ENCODE measurements at regions not wholly inside any gene's neighbourhood (a gene's known extent, or its start where the extent isn't known, plus 50 kb on each side); places are given as distances from the start of the nearest gene placed in this dataset.

DNA sequence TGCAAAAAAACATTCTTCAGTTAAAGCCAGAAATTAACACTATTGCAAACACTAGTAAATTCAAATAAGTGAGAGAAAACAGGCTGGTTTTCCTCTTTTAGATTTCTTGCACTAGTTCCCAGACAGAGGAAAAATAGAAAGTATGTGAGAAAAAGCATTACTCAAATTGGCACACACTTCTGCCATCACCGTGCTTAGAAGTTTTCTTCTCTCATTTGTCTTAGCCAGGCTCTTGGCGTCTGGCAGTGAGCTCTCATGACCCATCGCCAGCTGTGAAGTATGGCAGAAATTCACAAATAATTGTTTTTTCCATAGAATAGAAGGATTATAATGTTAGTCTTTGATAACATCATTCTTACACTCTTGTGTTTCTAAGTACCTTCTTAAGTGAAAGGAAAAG is 515.9 kb downstream of the GBE1 start:
- no peaks in the 10 kb centered on the region for H3K36me3 ChIP-seq (ENCODE audit: control insufficient read depth in 4 of 4, insufficient read depth in 3 of 4, low read depth in 1 of 4, low read length in 3 of 4)
- no peak overlapping the region for H3K9ac ChIP-seq (ENCODE audit: low read depth in 1 of 2, low read length in 2 of 2)
- TF ChIP-seq ATF3 (IDR thresholded peaks at IDR 0.05) (no peak), TAF1 (conservative IDR thresholded peaks at IDR 0.05) (no peak), HNF4G (IDR thresholded peaks at IDR 0.05) (no peak)
- DNase-seq (ENCODE audit: low spot score): no peak
- peaks cover 0 to 4% (median 2%) of the 10 kb centered on the region in 4 donors for H3K4me1 ChIP-seq (ENCODE audit: control insufficient read depth in 4 of 4, insufficient read depth in 4 of 4, low read length in 3 of 4)
- H3K27ac ChIP-seq (ENCODE audit: low read depth in 1 of 2, low read length in 2 of 2): no peak overlapping the region
- no peaks in the 10 kb centered on the region for H3K27me3 ChIP-seq (ENCODE audit: control insufficient read depth in 4 of 4, insufficient read depth in 4 of 4, low read length in 3 of 4)
- 74% methylated on average over 3 of the region's 3 CpGs for WGBS
- no peaks in the 10 kb centered on the region for H3K9me3 ChIP-seq (ENCODE audit: control insufficient read depth in 4 of 4, low read length in 3 of 4)
- no peak overlapping the region for H3K4me3 ChIP-seq (ENCODE audit: low read depth in 1 of 3, low read length in 3 of 3)

DNA sequence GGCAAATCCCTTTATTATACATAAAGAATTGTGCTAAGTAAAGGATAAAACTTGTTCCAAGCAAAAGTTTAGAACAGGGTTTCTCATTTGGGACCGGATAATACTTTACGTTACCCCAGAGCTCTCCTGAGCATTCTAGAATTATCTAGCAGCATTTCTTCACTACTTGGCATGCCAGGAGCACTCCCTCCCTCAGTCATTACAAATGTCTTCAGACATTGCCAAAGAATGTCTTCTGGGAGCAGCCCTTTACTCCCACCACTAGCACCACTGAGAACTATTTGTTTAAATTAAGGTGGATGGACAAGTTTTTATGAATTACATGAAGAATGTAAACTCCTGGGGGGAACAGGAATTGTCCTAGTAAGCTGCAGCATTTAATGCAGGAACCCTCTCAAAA is 516.4 kb downstream of the GBE1 start:
- peaks cover 0 to 4% (median 2%) of the 10 kb centered on the region in 4 donors for H3K4me1 ChIP-seq (ENCODE audit: control insufficient read depth in 4 of 4, insufficient read depth in 4 of 4, low read length in 3 of 4)
- H3K36me3 ChIP-seq (ENCODE audit: control insufficient read depth in 4 of 4, insufficient read depth in 3 of 4, low read depth in 1 of 4, low read length in 3 of 4): no peaks in the 10 kb centered on the region
- H3K4me3 ChIP-seq (ENCODE audit: low read depth in 1 of 3, low read length in 3 of 3): no peak overlapping the region
- WGBS: 88% methylated on average over 2 of the region's 2 CpGs
- no peak for DNase-seq (ENCODE audit: low spot score)
- no peaks in the 10 kb centered on the region for H3K27me3 ChIP-seq (ENCODE audit: control insufficient read depth in 4 of 4, insufficient read depth in 4 of 4, low read length in 3 of 4)
- TF ChIP-seq EGR1 (IDR thresholded peaks at IDR 0.05; ENCODE audit: low read depth in 2 of 2) (no peak), TAF1 (conservative IDR thresholded peaks at IDR 0.05) (no peak)
- TF ChIP-seq, protein P1, sequence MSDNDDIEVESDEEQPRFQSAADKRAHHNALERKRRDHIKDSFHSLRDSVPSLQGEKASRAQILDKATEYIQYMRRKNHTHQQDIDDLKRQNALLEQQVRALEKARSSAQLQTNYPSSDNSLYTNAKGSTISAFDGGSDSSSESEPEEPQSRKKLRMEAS (IDR thresholded peaks at IDR 0.05): no peak
- no peak overlapping the region for H3K9ac ChIP-seq (ENCODE audit: low read depth in 1 of 2, low read length in 2 of 2)
- no peak overlapping the region for H3K27ac ChIP-seq (ENCODE audit: low read depth in 1 of 2, low read length in 2 of 2)
- no peaks in the 10 kb centered on the region for H3K9me3 ChIP-seq (ENCODE audit: control insufficient read depth in 4 of 4, low read length in 3 of 4)

DNA sequence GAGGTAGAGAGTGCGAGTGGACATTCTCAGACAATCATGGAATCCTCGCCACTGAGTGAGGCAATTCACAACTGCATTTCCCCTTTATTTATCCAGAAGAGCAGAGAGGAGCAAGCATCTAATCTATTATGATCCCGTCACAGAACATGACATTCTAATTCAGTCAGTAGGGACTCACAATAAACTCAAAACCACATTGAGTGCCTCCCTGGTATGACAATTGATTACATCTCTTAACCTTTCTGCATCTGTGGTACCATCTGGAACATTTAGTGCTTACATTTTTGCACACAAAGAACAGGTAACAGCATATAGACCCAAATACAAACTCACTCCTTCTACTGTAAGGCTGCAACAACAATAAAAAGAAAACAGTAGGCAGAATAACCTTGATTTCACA is 517.2 kb downstream of the GBE1 start:
- no peaks in the 10 kb centered on the region for H3K9me3 ChIP-seq (ENCODE audit: control insufficient read depth in 4 of 4, low read length in 3 of 4)
- DNase-seq (ENCODE audit: low spot score): no peak
- TF ChIP-seq NR2F2 (IDR thresholded peaks at IDR 0.05) (no peak), HNF4A (conservative IDR thresholded peaks at IDR 0.05) (no peak), RXRA (IDR thresholded peaks at IDR 0.05) (no peak), HNF4G (IDR thresholded peaks at IDR 0.05) (no peak), YY1 (IDR thresholded peaks at IDR 0.05) (no peak), SP1 (IDR thresholded peaks at IDR 0.05) (no peak), FOXA2 (IDR thresholded peaks at IDR 0.05) (no peak), EGR1 (IDR thresholded peaks at IDR 0.05; ENCODE audit: low read depth in 2 of 2) (no peak), TAF1 (conservative IDR thresholded peaks at IDR 0.05) (no peak), REST (IDR thresholded peaks at IDR 0.05) (no peak)
- TF ChIP-seq, protein P1 (IDR thresholded peaks at IDR 0.05): no peak
- TF ChIP-seq, protein P2, sequence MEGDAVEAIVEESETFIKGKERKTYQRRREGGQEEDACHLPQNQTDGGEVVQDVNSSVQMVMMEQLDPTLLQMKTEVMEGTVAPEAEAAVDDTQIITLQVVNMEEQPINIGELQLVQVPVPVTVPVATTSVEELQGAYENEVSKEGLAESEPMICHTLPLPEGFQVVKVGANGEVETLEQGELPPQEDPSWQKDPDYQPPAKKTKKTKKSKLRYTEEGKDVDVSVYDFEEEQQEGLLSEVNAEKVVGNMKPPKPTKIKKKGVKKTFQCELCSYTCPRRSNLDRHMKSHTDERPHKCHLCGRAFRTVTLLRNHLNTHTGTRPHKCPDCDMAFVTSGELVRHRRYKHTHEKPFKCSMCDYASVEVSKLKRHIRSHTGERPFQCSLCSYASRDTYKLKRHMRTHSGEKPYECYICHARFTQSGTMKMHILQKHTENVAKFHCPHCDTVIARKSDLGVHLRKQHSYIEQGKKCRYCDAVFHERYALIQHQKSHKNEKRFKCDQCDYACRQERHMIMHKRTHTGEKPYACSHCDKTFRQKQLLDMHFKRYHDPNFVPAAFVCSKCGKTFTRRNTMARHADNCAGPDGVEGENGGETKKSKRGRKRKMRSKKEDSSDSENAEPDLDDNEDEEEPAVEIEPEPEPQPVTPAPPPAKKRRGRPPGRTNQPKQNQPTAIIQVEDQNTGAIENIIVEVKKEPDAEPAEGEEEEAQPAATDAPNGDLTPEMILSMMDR (IDR thresholded peaks at IDR 0.05; ENCODE audit: low read depth, low read length, missing input control): no peak
- TF ChIP-seq, protein P3, sequence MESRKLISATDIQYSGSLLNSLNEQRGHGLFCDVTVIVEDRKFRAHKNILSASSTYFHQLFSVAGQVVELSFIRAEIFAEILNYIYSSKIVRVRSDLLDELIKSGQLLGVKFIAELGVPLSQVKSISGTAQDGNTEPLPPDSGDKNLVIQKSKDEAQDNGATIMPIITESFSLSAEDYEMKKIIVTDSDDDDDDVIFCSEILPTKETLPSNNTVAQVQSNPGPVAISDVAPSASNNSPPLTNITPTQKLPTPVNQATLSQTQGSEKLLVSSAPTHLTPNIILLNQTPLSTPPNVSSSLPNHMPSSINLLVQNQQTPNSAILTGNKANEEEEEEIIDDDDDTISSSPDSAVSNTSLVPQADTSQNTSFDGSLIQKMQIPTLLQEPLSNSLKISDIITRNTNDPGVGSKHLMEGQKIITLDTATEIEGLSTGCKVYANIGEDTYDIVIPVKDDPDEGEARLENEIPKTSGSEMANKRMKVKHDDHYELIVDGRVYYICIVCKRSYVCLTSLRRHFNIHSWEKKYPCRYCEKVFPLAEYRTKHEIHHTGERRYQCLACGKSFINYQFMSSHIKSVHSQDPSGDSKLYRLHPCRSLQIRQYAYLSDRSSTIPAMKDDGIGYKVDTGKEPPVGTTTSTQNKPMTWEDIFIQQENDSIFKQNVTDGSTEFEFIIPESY (IDR thresholded peaks at IDR 0.05): no peak
- H3K4me1 ChIP-seq (ENCODE audit: control insufficient read depth in 4 of 4, insufficient read depth in 4 of 4, low read length in 3 of 4): peaks cover 0 to under 1% (median 0%) of the 10 kb centered on the region in 4 donors
- H3K9ac ChIP-seq (ENCODE audit: low read depth in 1 of 2, low read length in 2 of 2): no peak overlapping the region
- no peaks in the 10 kb centered on the region for H3K27me3 ChIP-seq (ENCODE audit: control insufficient read depth in 4 of 4, insufficient read depth in 4 of 4, low read length in 3 of 4)
- 93% methylated on average over 3 of the region's 3 CpGs for WGBS
- H3K27ac ChIP-seq (ENCODE audit: low read depth in 1 of 2, low read length in 2 of 2): no peak overlapping the region
- no peak overlapping the region for H3K4me3 ChIP-seq (ENCODE audit: low read depth in 1 of 3, low read length in 3 of 3)
- H3K36me3 ChIP-seq (ENCODE audit: control insufficient read depth in 4 of 4, insufficient read depth in 3 of 4, low read depth in 1 of 4, low read length in 3 of 4): no peaks in the 10 kb centered on the region
